ENCODE measurements at regions not wholly inside any gene's neighbourhood (a gene's known extent, or its start where the extent isn't known, plus 50 kb on each side); places are given as distances from the start of the nearest gene placed in this dataset.
"Not testable (repeated sequence)": the region's sequence is repeated elsewhere in the genome, so short reads cannot be mapped to it uniquely, and the experiment has no call there.

DNA sequence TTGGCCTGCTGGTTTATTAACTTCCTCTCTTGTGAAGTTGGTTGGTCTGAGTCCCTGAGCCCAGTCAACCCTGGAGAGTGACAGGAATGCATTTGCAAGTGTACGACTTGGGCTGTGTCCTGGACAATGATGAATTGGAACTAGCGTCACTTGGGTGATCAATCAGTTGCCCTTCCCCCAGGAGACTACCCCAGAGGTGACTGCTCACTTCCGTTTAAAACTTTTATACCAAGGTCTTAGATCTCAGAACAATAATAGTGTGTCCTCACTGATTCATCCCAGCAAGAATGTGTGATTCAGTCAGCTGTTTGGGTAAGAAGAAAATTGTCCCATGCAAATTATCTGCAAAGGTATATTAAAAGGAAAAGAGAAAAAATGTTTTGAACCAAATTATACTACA, 102.9 kb upstream of the ARMC3 start:
- peak; percentile 95 for DNase-seq (ENCODE audit: low spot score)
- FAIRE-seq: peak; percentile 90

GRCh38 chr10:22824520-22824919, 103.3 kb upstream of the ARMC3 start:
- no peak for DNase-seq (ENCODE audit: low spot score)
- no peak for FAIRE-seq

DNA sequence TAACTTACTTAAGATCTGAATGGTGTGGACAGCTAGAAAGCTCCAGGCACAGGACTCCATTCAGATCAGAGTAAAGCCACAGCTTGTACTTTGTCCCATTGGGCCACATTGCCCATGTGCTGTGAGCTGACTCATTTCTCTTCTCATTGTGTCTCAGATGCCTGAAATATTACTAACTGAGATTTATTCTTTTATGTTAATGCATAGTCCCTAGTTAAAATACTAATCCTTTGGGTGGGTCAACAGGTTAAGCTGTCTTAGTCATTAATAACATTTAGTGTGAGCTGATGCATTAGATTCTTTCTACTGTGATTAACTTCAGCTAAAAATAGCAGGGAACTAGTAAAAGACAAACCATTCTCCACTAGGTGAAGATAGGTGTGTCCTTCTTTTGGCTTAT, 104.7 kb upstream of the ARMC3 start:
- DNase-seq (ENCODE audit: low spot score) (peak; percentile 96), FAIRE-seq (peak; percentile 98)

GRCh38 chr10:22821921-22822320, 105.9 kb upstream of the ARMC3 start:
- not testable (repeated sequence) for DNase-seq (ENCODE audit: low spot score); FAIRE-seq

GRCh38 chr10:22821501-22821900, 106.4 kb upstream of the ARMC3 start:
- no peak for DNase-seq (ENCODE audit: low spot score)
- FAIRE-seq: no peak

DNA sequence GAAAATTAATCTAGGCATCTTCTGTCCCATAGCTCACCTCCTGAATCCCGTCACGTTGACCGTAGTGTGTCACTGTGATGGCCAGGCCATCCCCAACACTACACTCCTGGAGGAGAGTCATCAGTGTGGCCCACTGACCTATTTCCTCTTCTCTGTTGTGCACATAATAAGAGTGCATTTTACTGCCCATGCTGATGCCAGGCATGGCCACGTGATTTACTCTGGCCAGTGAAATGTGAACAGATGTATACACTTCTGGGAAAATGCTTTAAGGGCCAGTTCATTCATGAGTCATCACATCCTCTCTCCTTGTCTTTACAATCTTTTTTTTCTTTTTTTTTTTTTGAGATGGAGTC, 101.9 kb upstream of the PIP4K2A start:
- peak; percentile 95 for FAIRE-seq
- DNase-seq (ENCODE audit: low spot score): peak; percentile 97

GRCh38 chr10:22810643-22811465, 96.5 kb upstream of the PIP4K2A start:
- no peak for DNase-seq (ENCODE audit: low spot score)
- no peak for FAIRE-seq

- DNase-seq (ENCODE audit: low spot score): no peak
- no peak for FAIRE-seq
These were observed 92.9 kb upstream of the PIP4K2A start for GRCh38 chr10:22807238-22807637.

DNA sequence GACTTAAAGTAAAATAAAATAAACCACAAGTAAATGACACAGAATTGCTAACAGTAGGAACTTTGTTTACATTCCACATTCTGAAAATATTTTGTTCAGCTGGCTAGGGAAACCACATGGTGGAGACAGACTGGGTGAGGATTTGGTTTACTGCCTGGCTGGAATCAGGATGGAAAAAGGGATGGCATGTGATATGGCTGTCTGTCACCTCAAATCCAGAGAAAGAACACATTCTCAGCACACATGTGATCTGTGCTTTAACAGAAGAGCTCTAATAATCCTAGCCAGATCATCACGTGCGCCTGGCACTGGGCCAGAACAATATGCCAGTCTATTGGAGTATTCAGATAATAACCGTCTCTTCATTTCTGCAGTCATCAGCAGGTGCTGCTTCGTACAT, 90.9 kb upstream of the PIP4K2A start:
- no peak for FAIRE-seq
- DNase-seq (ENCODE audit: low spot score): no peak

DNA sequence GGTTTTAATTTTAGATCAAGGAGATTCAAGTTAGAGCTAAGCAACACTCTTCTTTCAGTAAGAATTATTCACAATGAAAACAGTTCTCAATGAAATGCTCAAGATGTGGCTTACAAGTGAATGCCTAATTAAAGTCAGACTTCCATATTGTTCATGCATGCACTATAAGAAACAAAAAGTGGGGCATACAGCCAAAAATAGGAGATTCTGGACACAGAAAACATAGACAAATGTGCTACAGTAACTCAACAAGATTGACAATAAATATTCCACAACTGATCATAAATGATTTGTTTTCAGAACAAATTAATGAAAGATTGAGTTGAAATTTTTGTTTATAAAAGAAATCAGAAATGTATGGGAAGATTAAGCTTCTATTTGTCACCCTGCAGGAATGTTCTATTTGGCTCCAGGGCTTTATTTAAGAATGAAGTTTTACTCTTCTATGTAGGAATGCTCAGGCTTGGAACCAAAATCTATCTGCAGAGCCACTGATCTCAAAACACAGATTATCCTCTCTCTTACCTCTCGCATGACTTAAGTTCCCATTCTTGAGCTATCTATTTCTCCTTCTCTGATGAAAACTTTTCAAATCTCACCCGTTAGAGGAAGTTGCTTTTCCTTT, 89.0 kb upstream of the PIP4K2A start:
- no peak for FAIRE-seq
- no peak for DNase-seq (ENCODE audit: low spot score)

- DNase-seq (ENCODE audit: low spot score) (no peak), FAIRE-seq (no peak)
These were observed 87.4 kb upstream of the PIP4K2A start for GRCh38 chr10:22801785-22802184.

GRCh38 chr10:22797796-22798195, 83.4 kb upstream of the PIP4K2A start:
- DNase-seq (ENCODE audit: low spot score); FAIRE-seq: not testable (repeated sequence)

- DNase-seq (ENCODE audit: low spot score) (no peak), FAIRE-seq (no peak)
These were observed 81.2 kb upstream of the PIP4K2A start for GRCh38 chr10:22795546-22795945.

DNA sequence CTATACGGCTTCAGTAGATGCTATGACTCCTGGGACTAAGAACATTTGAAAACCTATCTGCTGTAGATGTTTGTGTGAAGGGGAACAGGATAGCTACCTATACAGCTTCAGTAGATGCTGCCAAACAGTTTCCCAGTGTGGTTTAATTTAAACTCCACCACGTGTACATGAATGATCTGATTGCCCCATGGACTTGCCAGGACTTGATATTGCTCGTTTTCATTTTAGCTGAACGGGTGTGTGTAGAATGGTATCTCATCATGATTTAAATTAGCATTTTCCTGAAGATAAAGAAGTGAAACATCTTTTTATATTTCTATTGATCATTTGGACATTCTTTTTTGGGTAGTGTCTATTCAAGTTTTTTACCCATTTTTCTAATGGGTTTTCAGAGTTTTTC, 77.8 kb upstream of the PIP4K2A start:
- no peak for DNase-seq (ENCODE audit: low spot score)
- no peak for FAIRE-seq

DNA sequence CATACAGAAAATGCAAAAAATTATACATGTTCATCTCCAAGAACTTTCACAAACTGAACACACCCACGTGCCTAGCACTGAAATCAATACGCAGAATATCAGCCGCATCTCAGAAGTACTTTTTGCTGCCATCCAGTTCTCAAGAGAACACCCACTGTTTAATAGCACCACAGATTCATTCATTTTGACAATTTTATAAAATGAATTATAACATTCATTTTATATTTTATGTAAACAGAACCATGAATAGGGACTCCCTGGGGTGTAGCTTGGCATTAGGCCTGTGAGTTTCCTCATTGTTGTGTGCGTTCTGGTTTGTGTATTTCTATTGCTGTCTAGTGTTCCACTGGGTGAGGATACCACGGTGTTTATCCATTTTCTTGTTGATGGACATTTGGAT, 77.3 kb upstream of the PIP4K2A start:
- no peak for FAIRE-seq
- no peak for DNase-seq (ENCODE audit: low spot score)

DNA sequence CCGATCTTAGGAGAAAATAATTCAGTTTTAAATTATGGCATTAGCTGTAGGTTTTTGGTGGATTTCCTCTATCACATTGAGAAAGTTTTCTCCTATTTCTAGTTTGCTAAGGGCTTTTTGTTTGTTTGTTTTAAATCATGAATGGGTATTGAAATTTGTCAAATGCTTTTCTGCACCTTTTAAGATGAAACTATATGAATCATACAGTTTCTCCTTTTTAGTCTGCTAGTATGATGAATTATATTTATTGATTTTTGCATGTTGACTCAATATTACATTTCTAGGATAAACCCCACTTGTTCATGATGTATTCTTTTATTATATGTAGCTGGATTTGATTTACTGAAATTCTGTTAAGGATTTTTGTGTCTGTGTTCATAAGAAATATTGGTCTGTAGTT, 70.3 kb upstream of the PIP4K2A start:
- peak; percentile 7 for FAIRE-seq
- DNase-seq (ENCODE audit: low spot score): no peak

- DNase-seq (ENCODE audit: low spot score) (no peak), FAIRE-seq (no peak)
These were observed 69.4 kb upstream of the PIP4K2A start for GRCh38 chr10:22783807-22784206.

DNA sequence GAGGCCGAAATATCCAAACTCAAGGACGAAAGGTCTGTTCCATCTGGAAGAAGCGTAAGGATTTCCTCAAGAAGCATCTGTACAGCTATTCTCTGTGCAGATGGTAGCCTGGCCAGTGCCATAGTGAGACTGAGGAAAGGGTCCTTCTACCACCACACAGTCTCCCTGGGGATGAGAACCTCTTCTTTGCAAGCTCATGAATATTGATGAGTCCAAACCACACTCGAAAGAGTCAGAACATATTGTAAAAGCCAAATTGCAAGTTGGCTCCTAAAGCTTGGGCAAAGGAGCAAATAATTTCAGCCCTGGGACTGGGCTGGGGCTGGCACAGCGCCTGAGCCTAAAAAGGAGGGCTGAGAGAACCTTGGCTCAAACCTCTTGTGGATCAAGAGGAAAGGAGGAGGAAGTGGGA, 66.1 kb upstream of the PIP4K2A start:
- DNase-seq (ENCODE audit: low spot score): no peak
- FAIRE-seq: no peak

GRCh38 chr10:22779331-22780019, 65.1 kb upstream of the PIP4K2A start:
- peak; percentile 97 for DNase-seq (ENCODE audit: low spot score)
- FAIRE-seq: peak; percentile 99

DNA sequence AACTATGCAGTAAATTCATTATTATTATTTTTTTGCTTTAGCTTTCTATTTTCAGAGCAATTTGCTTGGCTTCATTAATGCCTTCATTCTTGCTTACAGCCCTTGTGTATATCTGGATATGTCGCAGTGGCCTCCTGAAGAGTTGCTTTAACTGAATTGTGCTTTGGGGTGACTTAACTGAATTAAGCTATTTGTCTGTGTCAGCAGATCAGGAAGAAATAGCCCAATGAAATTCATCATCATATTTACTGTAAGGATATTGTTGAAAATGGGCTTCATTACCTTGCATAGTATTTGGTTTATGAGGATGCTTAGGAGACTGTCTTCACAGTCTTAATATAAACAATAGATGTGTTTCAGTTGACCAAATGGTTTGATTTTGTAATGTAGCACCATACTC, 59.7 kb upstream of the PIP4K2A start:
- FAIRE-seq (no peak), DNase-seq (ENCODE audit: low spot score) (no peak)

DNA sequence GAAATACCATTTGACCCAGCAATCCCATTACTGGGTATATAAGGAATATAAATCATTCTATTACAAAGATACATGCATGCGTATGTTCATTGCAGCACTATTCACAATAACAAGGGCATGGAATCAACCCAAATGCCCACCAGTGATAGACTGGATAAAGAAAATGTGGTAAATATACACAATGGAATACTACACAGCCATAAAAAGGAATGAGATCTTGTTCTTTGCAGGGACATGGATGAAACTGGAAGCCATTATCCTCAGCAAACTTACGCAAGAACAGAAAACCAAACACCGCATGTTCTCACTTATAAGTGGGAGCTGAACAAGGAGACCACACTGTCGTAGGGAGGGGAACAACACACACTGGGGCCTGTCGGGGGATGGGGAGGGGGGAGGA, 57.3 kb upstream of the PIP4K2A start:
- FAIRE-seq: not testable (repeated sequence)

GRCh38 chr10:22770270-22770669, 55.9 kb upstream of the PIP4K2A start:
- FAIRE-seq (no peak), DNase-seq (ENCODE audit: low spot score) (no peak)

More for the DNA sequence above, 57.3 kb upstream of the PIP4K2A start:
- DNase-seq (ENCODE audit: low spot score): not testable (repeated sequence)

Data from RCC 7860 (cell line).